HepG2 (cell line): ENCODE measurements at regions not wholly inside any gene's neighbourhood (a gene's known extent, or its start where the extent isn't known, plus 50 kb on each side); places are given as distances from the start of the nearest gene placed in this dataset.

Experiments used
- ATAC-seq: fragments of 200-7000 bp; cut with Tn5 transposase; 3 replicates; pipeline ENCODE4 v1.9.1; 2020; ENCODE audit warnings: mild to moderate bottlenecking, moderate library complexity
- BruUV-seq: library from RNA; stranded (reverse); fragments of 400-500 nt; replicated peaks from 2 replicates; lab custom pipeline; 2021; lab: Mats Ljungman, UMichigan
- CTCF ChIA-PET: fragments of 300-600 bp; formaldehyde crosslinking; extraction: SDS; loops from one replicate; lab custom pipeline; 2021; ENCODE audit warnings: low total read pairs, inconsistent platforms, low intra/inter-chr PET ratio; lab: Yijun Ruan, JAX
- POLR2A ChIA-PET: fragments of 350-600 bp; sonication (Branson Sonifier 250); formaldehyde crosslinking; loops from one replicate; lab custom pipeline; 2020; ENCODE audit warnings: antibody characterized with exemption, inconsistent platforms; lab: Yijun Ruan, JAX
- DNase-seq: peaks from one replicate; pipeline ENCODE4 v3.0.0-alpha.2; 2015; ENCODE audit warnings: low spot score
- FAIRE-seq: peaks from 3 replicates; lab custom pipeline; 2011; peaks lifted over from hg19 to GRCh38; lab: Jason Lieb, UNC
- H2AFZ ChIP-seq: one replicate; pipeline ENCODE4 v1.6.1; 2011; ENCODE audit warnings: low read length, inconsistent platforms
- H3K27ac ChIP-seq: fragments of 300-600 bp; 3 replicates; pipeline ENCODE4 v1.8.0; 2011; ENCODE audit warnings: mixed run types, mild to moderate bottlenecking, mixed read lengths, low read length, inconsistent platforms; ENCODE audit not compliant: insufficient read depth; ENCODE audit errors: extremely low read length
- H3K27me3 ChIP-seq, 2 experiments: fragments of 200-600 bp in 1 of 2; 2 replicates in 1 of 2; 3 replicates in 1 of 2; pipeline versions ENCODE4 v1.6.0 to v1.8.0; 2011; ENCODE audit warnings: low read length in 2 of 2, mild to moderate bottlenecking in 2 of 2, moderate library complexity in 2 of 2, inconsistent platforms in 1 of 2; ENCODE audit not compliant: insufficient read depth in 2 of 2, control insufficient read depth in 1 of 2
- H3K36me3 ChIP-seq, 2 experiments: fragments of 200-600 bp in 1 of 2; replicated peaks in 1 of 2; 2 replicates in 1 of 2; 3 replicates in 1 of 2; pipeline versions ENCODE4 v1.5.1 to v1.8.0; 2011; ENCODE audit warnings: low read length in 2 of 2, inconsistent platforms in 1 of 2; ENCODE audit not compliant: insufficient read depth in 2 of 2, control insufficient read depth in 1 of 2
- H3K4me1 ChIP-seq: 2 replicates; pipeline ENCODE4 v1.5.1; 2012; ENCODE audit warnings: low read length, inconsistent platforms; ENCODE audit not compliant: insufficient read depth
- H3K4me2 ChIP-seq: 2 replicates; pipeline ENCODE4 v1.6.0; 2011; ENCODE audit warnings: low read depth, low read length, inconsistent platforms
- H3K4me3 ChIP-seq, 3 experiments: fragments of 200-600 bp in 1 of 3; sonication (generic), shearing (Covaris generic) in 1 of 3; replicated peaks in 1 of 3; 2 replicates each; pipeline ENCODE4 v1.5.1; 2011 to 2016; ENCODE audit warnings: low read length in 3 of 3, inconsistent platforms in 2 of 3, low read depth in 2 of 3, mild to moderate bottlenecking in 2 of 3, control low read depth in 1 of 3, mixed read lengths in 1 of 3; ENCODE audit not compliant: insufficient read depth in 1 of 3
- H3K79me2 ChIP-seq: one replicate; pipeline ENCODE4 v1.6.1; 2011; ENCODE audit warnings: low read length, inconsistent platforms; ENCODE audit not compliant: insufficient read depth
- H3K9ac ChIP-seq: 2 replicates; pipeline ENCODE4 v1.6.0; 2011; ENCODE audit warnings: mild to moderate bottlenecking, low read depth, low read length, inconsistent platforms; ENCODE audit not compliant: insufficient read depth
- H3K9me3 ChIP-seq: 2 replicates; pipeline ENCODE4 v1.5.1; 2012; ENCODE audit warnings: mild to moderate bottlenecking, low read length
- H4K20me1 ChIP-seq: 2 replicates; pipeline ENCODE4 v1.6.0; 2011; ENCODE audit warnings: inconsistent platforms, mild to moderate bottlenecking, low read length, moderate library complexity; ENCODE audit not compliant: insufficient read depth
- ATRX ChIP-seq: sonication (generic); formaldehyde crosslinking; IDR thresholded peaks from 2 replicates; pipeline ENCODE4 v1.4.0; 2020; ENCODE audit warnings: missing genetic modification reagents, borderline replicate concordance
- HDAC2 ChIP-seq: sonication (generic); formaldehyde crosslinking; IDR thresholded peaks from 2 replicates; pipeline ENCODE4 v1.4.0; 2020; ENCODE audit warnings: missing genetic modification reagents
- REL ChIP-seq: sonication (generic); formaldehyde crosslinking; conservative IDR thresholded peaks from 2 replicates; pipeline ENCODE4 v1.8.0; 2022; ENCODE audit warnings: mild to moderate bottlenecking, missing genetic modification reagents, moderate library complexity
- SP2 ChIP-seq: sonication (generic); formaldehyde crosslinking; IDR thresholded peaks from 2 replicates; pipeline ENCODE4 v1.5.1; 2020; ENCODE audit warnings: mild to moderate bottlenecking, missing genetic modification reagents
- TOPORS ChIP-seq: sonication (generic); formaldehyde crosslinking; IDR thresholded peaks from 2 replicates; pipeline ENCODE4 v1.8.0; 2023; ENCODE audit warnings: mild to moderate bottlenecking, missing genetic modification reagents
- ZFX ChIP-seq: sonication (generic); formaldehyde crosslinking; IDR thresholded peaks from 2 replicates; pipeline ENCODE4 v1.4.0; 2020; ENCODE audit warnings: mild to moderate bottlenecking, low read depth, missing genetic modification reagents, moderate library complexity
- ZNF772 ChIP-seq: sonication (generic); formaldehyde crosslinking; IDR thresholded peaks from 2 replicates; pipeline ENCODE4 v1.5.0; 2020; ENCODE audit warnings: mild to moderate bottlenecking, missing genetic modification reagents
- WGBS: methylation state at CpG from one replicate; pipeline ENCODE4 v1.1.6; 2017; ENCODE audit warnings: low lambda C conversion rate; 5-methylcytosine and 5-hydroxymethylcytosine counted together
- in situ Hi-C: cut with HindIII; loops from 2 replicates; pipeline ENCODE4 v1.10.0; 2017; ENCODE audit warnings: low pct_unique_long_range_greater_than_20kb; ENCODE audit not compliant: extremely low pct_ligation_motif_present
- intact Hi-C: fragments of 100-400 bp; cut with micrococcal nuclease; formaldehyde crosslinking; loops from one replicate; pipeline ENCODE4 v1.10.0; 2022; ENCODE audit not compliant: unreplicated experiment
- TF ChIP-seq, protein P1 (sequence below): sonication (generic); formaldehyde crosslinking; IDR thresholded peaks from 2 replicates; pipeline ENCODE4 v1.4.0; 2020; ENCODE audit warnings: missing genetic modification reagents
- TF ChIP-seq, protein P2 (sequence below): sonication (generic); formaldehyde crosslinking; IDR thresholded peaks from 2 replicates; pipeline ENCODE4; 2020; ENCODE audit warnings: missing genetic modification reagents, mild to moderate bottlenecking, borderline replicate concordance
- TF ChIP-seq, protein P3 (sequence below): IDR thresholded peaks from 2 replicates; pipeline ENCODE4 v1.6.1; 2016; ENCODE audit warnings: low read depth, borderline replicate concordance
- TF ChIP-seq, protein P4 (sequence below): sonication (generic); formaldehyde crosslinking; IDR thresholded peaks from 2 replicates; pipeline ENCODE4 v1.5.1; 2020; ENCODE audit warnings: missing genetic modification reagents, mild to moderate bottlenecking, borderline replicate concordance

- ATAC-seq (no peak), DNase-seq (no peak), FAIRE-seq (no peak)
- no TSS peak for BruUV-seq
- Histone ChIP-seq H3K4me3 (no peak overlapping the region), H3K27me3 (peaks cover 0 to 1% of the 10 kb centered on the region in 2 experiments; a peak in 1 of 5 replicates), H3K36me3 (no peaks in the 10 kb centered on the region), H3K79me2 (no peaks in the 10 kb centered on the region), H3K4me2 (no peak overlapping the region), H2AFZ (no peak overlapping the region), H3K9ac (no peak overlapping the region), H4K20me1 (no peaks in the 10 kb centered on the region), H3K4me1 (no peaks in the 10 kb centered on the region), H3K9me3 (no peaks in the 10 kb centered on the region), H3K27ac (no peak overlapping the region)
- intact Hi-C loops (no loop called here), in situ Hi-C loops (no loop called here)
- ChIA-PET POLR2A (no interaction called here), CTCF (no interaction called here)
- 0% methylated on average over 2 of the region's 2 CpGs for WGBS
- no peak for TF ChIP-seq HDAC2 (CRISPR knock-in tag)
- TF ChIP-seq, protein P1, sequence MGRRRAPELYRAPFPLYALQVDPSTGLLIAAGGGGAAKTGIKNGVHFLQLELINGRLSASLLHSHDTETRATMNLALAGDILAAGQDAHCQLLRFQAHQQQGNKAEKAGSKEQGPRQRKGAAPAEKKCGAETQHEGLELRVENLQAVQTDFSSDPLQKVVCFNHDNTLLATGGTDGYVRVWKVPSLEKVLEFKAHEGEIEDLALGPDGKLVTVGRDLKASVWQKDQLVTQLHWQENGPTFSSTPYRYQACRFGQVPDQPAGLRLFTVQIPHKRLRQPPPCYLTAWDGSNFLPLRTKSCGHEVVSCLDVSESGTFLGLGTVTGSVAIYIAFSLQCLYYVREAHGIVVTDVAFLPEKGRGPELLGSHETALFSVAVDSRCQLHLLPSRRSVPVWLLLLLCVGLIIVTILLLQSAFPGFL (CRISPR knock-in tag), result no peak
Measured at GRCh38 chr9:89822996-89823395, 218.2 kb downstream of the GADD45G start.

DNA sequence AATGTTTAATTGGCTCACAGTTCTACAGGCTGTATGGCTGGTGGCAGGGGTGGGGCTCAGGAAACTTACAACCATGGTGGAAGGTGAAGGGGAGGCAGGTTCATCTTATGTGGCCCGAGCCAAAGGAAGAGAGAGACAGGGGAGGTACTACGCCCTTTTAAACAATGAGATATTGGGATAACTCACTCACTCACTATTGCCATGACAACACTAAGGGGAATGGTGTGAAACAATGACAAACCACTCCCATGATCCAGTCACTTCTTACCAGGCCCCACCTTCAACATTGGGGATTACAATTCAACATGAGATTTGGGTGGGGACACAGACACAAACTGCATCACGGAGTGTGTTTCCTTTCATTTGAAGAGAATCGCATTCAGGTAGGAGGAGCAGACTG, 220.9 kb downstream of the GADD45G start:
- Histone ChIP-seq H3K9ac (no peak overlapping the region), H3K4me1 (no peaks in the 10 kb centered on the region), H3K27me3 (no peaks in the 10 kb centered on the region), H2AFZ (no peak overlapping the region), H3K9me3 (no peaks in the 10 kb centered on the region), H4K20me1 (no peaks in the 10 kb centered on the region), H3K36me3 (no peaks in the 10 kb centered on the region), H3K79me2 (no peaks in the 10 kb centered on the region), H3K4me3 (no peak overlapping the region), H3K4me2 (no peak overlapping the region), H3K27ac (no peak overlapping the region)
- 17% methylated on average over 4 of the region's 4 CpGs for WGBS
- intact Hi-C loops, result no loop called here
- no peak for ATAC-seq
- DNase-seq, result no peak
- TF ChIP-seq ZFX, result no peak
- TF ChIP-seq, protein P2, sequence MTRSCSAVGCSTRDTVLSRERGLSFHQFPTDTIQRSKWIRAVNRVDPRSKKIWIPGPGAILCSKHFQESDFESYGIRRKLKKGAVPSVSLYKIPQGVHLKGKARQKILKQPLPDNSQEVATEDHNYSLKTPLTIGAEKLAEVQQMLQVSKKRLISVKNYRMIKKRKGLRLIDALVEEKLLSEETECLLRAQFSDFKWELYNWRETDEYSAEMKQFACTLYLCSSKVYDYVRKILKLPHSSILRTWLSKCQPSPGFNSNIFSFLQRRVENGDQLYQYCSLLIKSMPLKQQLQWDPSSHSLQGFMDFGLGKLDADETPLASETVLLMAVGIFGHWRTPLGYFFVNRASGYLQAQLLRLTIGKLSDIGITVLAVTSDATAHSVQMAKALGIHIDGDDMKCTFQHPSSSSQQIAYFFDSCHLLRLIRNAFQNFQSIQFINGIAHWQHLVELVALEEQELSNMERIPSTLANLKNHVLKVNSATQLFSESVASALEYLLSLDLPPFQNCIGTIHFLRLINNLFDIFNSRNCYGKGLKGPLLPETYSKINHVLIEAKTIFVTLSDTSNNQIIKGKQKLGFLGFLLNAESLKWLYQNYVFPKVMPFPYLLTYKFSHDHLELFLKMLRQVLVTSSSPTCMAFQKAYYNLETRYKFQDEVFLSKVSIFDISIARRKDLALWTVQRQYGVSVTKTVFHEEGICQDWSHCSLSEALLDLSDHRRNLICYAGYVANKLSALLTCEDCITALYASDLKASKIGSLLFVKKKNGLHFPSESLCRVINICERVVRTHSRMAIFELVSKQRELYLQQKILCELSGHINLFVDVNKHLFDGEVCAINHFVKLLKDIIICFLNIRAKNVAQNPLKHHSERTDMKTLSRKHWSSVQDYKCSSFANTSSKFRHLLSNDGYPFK, result no peak
- no peak for TF ChIP-seq SP2 (CRISPR knock-in tag)
- TF ChIP-seq ZNF772 (CRISPR knock-in tag), result no peak
- TF ChIP-seq, protein P3, sequence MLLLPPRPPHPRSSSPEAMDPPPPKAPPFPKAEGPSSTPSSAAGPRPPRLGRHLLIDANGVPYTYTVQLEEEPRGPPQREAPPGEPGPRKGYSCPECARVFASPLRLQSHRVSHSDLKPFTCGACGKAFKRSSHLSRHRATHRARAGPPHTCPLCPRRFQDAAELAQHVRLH (CRISPR knock-in tag), result no peak
- TF ChIP-seq TOPORS, result no peak
- TF ChIP-seq REL (CRISPR knock-in tag), result no peak
- TF ChIP-seq ATRX (CRISPR knock-in tag), result no peak
- TF ChIP-seq, protein P4, sequence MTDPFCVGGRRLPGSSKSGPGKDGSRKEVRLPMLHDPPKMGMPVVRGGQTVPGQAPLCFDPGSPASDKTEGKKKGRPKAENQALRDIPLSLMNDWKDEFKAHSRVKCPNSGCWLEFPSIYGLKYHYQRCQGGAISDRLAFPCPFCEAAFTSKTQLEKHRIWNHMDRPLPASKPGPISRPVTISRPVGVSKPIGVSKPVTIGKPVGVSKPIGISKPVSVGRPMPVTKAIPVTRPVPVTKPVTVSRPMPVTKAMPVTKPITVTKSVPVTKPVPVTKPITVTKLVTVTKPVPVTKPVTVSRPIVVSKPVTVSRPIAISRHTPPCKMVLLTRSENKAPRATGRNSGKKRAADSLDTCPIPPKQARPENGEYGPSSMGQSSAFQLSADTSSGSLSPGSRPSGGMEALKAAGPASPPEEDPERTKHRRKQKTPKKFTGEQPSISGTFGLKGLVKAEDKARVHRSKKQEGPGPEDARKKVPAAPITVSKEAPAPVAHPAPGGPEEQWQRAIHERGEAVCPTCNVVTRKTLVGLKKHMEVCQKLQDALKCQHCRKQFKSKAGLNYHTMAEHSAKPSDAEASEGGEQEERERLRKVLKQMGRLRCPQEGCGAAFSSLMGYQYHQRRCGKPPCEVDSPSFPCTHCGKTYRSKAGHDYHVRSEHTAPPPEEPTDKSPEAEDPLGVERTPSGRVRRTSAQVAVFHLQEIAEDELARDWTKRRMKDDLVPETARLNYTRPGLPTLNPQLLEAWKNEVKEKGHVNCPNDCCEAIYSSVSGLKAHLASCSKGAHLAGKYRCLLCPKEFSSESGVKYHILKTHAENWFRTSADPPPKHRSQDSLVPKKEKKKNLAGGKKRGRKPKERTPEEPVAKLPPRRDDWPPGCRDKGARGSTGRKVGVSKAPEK (CRISPR knock-in tag), result no peak
- no TSS peak for BruUV-seq
- in situ Hi-C loops, result no loop called here
- ChIA-PET CTCF (no interaction called here), POLR2A (no interaction called here)
- no peak for FAIRE-seq
